Breast epithelium (tissue), 3 donors: ENCODE measurements at regions not wholly inside any gene's neighbourhood (a gene's known extent, or its start where the extent isn't known, plus 50 kb on each side); places are given as distances from the start of the nearest gene placed in this dataset.

Experiments
- POLR2A ChIP-seq: fragments of 450-650 bp; IDR thresholded peaks from one replicate; pipeline ENCODE4 v1.6.1; 2016; ENCODE audit warnings: antibody characterized with exemption, mild to moderate bottlenecking, moderate library complexity
- POLR2AphosphoS5 ChIP-seq, 3 donors: sonication (generic); formaldehyde crosslinking; IDR thresholded peaks; one replicate each; pipeline ENCODE4 v1.6.1; 2017; ENCODE audit warnings: antibody characterized with exemption in 3 of 3
- TF ChIP-seq, protein P1 (sequence below), 3 donors: fragments of 450-650 bp; IDR thresholded peaks; one replicate each; pipeline ENCODE4 v1.5.1; 2016 to 2017; ENCODE audit warnings: antibody characterized with exemption in 3 of 3, mild to moderate bottlenecking in 3 of 3, moderate library complexity in 3 of 3

DNA sequence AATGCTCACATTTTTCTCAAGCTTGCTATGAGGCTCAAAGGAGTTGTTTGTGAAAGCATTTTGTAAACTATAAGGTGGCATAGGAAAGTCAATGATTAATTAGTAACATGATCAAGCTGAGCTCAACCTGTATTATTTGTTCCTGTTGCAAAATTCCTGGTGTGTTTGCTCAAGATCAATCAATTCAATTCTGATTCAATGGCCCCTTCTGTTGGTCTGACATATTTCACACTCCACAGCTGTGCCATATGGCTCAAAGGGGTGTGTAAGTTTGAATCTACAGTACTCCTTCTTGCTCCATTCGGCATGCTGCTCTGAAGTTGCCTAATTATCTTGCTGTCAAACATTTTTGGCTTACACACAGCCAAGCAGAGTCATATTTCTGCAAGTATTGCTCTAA, 341.6 kb upstream of the LRP1B start:
- TF ChIP-seq, protein P1, sequence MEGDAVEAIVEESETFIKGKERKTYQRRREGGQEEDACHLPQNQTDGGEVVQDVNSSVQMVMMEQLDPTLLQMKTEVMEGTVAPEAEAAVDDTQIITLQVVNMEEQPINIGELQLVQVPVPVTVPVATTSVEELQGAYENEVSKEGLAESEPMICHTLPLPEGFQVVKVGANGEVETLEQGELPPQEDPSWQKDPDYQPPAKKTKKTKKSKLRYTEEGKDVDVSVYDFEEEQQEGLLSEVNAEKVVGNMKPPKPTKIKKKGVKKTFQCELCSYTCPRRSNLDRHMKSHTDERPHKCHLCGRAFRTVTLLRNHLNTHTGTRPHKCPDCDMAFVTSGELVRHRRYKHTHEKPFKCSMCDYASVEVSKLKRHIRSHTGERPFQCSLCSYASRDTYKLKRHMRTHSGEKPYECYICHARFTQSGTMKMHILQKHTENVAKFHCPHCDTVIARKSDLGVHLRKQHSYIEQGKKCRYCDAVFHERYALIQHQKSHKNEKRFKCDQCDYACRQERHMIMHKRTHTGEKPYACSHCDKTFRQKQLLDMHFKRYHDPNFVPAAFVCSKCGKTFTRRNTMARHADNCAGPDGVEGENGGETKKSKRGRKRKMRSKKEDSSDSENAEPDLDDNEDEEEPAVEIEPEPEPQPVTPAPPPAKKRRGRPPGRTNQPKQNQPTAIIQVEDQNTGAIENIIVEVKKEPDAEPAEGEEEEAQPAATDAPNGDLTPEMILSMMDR (IDR thresholded peaks at IDR 0.05), result no peak
- TF ChIP-seq POLR2A (no peak), POLR2AphosphoS5 (IDR thresholded peaks at IDR 0.05) (no peak)
